Endometrial microvascular endothelial cells (primary cell): ENCODE measurements at regions not wholly inside any gene's neighbourhood (a gene's known extent, or its start where the extent isn't known, plus 50 kb on each side); places are given as distances from the start of the nearest gene placed in this dataset.

Experiments
- in situ Hi-C: cut with HindIII; loops from 2 replicates; pipeline ENCODE4 v1.10.0; 2017; ENCODE audit warnings: low sequenced_read_pairs, low pct_unique_long_range_greater_than_20kb; ENCODE audit errors: inconsistent ontology term

DNA sequence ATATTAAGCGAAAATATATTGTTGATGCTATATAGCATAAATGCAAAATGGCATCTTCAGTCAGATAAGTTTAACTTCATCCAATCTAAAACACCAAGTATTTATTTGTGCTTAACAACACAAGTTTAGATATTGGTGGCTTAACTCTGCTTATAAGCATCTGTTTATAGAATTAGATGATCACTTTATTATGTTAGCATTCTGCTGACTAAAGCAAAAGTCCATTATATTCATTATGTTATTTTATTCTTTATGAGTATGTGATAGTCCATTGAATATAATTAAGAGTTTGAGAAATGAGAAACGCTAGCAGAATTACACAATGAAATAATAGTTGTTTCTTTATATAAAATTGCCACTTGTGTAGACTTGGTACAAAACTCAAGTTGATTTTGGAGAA lies 401.2 kb upstream of the CDH7 start:
- in situ Hi-C loops, result no loop called here

DNA sequence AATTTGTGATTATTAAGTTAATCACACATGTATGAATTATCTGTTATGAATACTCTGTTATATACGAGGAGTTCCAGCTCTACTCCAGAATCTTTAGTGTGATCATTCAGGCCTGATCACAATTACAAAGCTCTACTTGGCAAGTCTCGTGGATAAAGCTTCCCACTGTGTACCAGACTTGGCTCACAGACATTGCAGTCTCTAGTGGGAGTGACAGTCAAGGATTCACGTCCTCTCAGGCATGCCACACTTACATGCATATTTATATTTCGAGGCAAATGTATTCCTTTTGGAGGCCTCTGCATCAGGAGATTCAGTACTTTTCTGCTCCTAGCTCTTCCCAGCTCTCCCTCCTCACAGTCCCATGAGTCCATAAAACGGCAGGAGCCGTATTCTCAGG lies 403.4 kb upstream of the CDH7 start:
- in situ Hi-C loops, result no loop called here

DNA sequence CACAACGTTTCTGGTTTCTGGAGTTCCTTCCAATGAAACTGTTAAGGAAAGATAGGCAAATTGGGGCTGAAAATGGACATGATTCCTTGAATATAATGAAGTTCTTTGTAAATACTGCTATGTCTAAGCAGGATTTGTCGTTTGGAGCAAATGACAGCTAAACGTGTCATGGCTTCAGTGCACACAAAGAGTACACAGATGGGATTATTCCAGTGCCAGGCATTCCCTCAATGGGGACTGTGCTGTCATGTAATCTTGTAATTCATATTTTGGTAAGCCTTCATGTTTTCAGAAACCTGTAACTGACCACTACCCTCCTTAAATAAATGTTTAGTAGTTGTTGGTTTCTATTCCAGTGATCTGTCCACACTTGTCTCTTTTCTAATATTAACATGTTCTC lies 404.7 kb upstream of the CDH7 start:
- in situ Hi-C loops, result no loop called here

DNA sequence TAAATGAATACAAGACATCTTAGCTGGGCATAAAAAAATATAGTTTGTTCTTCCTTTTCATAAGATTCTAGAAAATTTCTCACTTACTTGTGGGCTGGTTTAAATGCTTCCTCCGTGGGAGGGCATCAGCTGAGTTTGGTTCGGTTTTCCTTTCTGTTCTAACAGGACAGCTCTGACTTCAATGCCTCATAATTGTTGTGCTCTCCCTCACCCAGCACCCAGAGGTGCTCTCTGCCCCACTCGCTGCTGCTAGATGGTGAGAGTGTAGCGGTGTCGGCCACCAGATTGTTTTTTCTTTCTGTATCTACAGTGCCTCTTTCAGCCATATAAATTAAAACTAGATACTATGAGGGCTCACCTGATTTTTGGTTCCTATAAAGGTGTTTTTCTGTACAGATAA lies 407.2 kb upstream of the CDH7 start:
- in situ Hi-C loops, result no loop called here

DNA sequence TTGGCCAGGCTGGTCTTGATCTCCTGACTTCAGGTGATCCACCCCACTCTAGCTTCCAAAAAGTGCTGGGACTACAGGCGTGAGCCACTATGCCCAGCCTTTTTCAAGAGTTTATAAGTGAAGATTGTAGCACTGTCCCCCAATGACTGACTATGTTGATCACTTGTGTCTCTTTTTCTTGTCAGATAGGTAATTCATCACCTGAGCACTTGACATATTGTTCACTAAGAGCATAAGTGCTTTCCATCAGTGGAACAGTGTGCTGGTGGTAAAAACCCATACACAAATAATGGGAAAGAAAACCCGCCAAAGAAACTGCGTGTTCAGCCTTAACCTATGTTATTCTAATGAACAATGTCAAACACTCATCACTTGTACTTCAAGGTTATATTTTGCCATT lies 414.4 kb upstream of the CDH7 start:
- in situ Hi-C loops, result no loop called here

- in situ Hi-C loops, result no loop called here
These were observed 421.8 kb upstream of the CDH7 start for GRCh38 chr18:65329010-65329409.

DNA sequence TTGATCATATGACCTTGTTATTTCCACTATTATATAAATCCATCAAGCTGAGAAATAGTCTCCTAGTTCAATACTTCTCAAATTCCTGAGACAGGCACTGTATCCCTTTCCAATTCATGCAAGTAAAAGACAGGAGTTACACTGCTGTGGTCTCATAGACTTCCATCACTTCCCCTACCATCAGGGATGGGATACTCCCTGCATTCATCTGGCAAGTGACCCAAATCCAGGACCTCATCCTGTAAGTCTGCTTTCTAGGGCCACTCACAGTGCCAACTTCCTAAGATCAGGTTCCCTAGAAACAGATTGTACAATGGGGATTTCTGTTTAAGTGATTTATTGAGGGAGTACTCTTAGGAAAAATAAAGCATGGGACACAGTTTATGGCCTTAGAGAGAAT lies 424.0 kb upstream of the CDH7 start:
- in situ Hi-C loops, result no loop called here

DNA sequence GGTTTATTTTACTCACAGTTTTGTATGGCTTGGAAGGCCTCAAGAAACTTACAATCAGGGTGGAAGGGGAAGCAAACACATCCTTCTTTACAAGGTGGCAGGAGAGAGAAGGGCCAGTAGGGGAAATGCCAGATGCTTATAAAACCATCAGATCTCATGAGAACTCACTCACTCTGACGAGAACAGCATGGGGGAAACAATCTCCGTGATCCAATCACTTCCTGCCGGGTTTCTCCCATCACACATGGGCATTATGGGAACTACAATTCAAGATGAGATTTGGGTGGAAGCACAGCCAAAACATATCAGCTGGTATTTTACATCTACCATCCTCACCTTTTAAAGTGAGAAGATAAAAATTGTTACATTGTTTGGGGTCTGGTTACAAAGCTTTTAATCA lies 427.9 kb upstream of the CDH7 start:
- in situ Hi-C loops, result no loop called here

DNA sequence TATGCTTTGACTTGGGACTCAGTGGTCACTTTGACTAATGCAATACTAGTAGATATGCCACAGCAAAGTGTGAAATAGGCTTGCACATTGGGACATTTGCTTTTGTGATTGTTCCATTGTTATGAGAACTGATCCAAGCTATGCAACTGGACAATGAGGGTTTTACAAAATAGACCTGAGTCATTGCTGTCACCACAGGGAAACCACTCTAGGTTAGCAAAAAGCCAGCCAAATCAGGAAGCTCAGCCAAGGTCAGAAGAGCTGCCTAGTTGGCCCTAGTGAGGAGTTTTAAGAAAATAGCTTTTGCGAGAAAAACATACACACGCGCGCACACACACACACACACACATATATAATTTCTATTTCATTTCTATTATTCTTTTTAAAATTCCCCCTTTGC lies 452.4 kb upstream of the CDH7 start:
- in situ Hi-C loops, result no loop called here

GRCh38 chr18:65288908-65289307 lies 461.9 kb upstream of the CDH7 start:
- in situ Hi-C loops, result no loop called here

DNA sequence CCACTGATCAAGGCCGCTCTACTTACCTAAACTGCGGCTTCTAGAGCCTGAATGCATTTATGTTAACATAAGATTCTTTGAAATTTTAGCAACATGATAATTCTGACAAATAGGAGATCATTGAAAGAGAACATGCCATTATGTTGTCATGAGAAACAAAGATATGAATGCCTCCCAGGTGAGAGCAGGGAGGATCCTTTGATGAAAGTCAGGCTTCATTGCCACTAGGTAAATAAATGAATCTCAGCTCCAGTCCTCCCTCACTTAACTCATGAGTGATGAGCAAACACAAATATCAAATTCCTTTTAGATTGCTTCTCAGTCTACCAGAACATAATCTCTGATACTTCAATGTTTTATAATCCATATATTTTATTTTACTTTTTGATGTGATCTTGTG lies 463.2 kb upstream of the CDH7 start:
- in situ Hi-C loops, result no loop called here

GRCh38 chr18:65282096-65282495 lies 468.7 kb upstream of the CDH7 start:
- in situ Hi-C loops, result no loop called here

DNA sequence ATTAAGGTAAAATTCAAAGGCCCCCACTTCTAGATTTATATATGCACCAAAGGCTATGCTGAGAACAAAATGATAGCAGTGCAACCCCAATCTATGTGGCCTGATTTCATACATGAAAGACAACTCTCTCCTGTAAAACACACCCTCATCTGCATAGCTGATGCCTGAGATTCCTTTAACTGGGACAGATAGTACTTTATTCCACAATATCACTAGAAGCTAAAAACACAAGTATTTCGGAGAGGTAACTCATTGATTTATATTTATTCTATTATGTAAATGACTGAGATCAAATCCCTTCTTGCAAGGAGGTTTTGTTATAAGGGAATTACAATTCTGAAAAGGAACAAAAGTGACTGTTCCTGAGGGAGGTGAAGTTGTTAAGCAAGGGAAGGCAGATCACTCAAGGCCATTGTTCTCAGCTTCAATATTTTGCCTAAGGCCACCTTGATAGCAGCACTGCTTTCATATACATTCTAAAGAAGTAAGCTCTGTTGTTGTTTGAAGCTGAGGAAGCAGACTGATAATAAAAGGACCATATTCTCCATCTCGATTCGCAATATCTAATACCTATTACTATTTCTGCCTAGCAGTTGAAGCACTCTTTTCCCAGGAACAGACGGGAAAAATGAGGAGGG lies 471.0 kb upstream of the CDH7 start:
- in situ Hi-C loops, result no loop called here

DNA sequence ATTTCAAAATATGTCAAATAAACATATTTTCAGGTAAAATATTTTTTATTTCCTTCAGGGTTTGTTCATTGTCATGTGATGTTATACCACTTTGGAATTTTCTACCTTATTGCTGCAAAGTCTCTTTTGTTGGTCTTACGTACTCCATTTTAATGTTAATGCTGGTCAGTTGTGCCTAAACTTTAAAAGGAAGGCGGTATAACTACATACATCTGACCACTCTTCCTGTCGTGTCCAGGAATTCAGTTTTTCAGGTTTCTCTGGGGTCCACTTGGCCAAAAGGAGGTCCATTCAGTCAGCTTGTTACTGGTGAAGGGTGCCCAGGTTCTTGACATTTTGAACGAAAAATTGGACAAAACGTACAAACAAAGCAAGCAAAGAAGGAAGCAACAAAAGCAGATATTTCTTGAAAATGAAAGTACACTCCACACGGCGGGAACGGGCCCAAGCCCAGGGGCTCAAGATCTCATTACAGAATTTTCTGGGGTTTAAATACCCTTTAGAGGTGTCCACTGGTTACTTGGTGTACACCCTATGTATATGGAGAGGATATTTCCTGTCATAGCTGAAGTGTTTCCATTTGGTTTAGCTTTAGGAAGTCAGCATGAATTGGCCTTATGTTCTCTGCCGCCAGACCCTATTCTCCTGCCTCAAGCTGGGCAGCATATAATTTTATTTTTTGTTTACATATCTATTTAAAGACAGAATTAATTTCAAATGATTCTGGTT lies 471.7 kb upstream of the CDH7 start:
- in situ Hi-C loops, result no loop called here

GRCh38 chr18:65269375-65269774 lies 481.4 kb upstream of the CDH7 start:
- in situ Hi-C loops, result no loop called here

- in situ Hi-C loops, result no loop called here
These were observed 485.1 kb upstream of the CDH7 start for GRCh38 chr18:65265761-65266160.

- in situ Hi-C loops, result no loop called here
These were observed 490.8 kb upstream of the CDH7 start for GRCh38 chr18:65260030-65260429.

DNA sequence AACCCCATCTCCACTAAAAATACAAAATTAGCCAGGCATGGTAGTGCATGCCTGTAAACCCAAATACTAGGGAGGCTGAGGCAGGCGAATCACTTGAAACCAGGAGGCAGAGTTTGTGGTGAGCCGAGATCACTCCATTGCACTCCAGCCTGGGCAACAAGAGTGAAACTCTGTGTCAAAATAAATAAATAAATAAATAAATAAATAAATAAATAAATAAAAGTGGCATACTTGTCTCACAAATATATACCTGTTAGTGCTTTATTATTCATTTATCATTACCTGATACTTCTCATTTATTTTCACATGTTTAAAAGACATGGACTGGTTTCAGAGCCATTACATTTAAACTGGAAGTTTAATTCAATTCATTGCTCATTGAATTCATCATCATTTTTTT lies 491.4 kb upstream of the CDH7 start:
- in situ Hi-C loops, result no loop called here

DNA sequence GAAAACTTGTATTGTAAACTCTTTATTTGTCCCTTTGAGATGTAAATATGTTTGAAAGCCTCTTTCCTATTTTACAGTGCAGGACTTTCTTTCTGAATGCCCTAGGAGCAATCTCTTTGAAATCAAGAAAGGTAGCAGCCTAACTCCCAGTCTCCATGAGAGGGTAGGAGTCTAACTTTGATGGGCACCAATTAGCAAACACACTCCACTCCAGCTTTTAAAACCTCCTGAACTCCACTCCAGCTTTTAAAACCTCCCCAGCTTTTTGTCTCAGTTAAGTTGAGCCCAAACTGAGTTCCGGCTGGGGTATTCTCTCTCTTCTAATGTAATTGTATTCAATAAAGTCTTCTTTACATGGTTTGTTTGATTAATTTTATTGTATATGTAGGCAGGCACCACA lies 493.7 kb upstream of the CDH7 start:
- in situ Hi-C loops, result no loop called here

DNA sequence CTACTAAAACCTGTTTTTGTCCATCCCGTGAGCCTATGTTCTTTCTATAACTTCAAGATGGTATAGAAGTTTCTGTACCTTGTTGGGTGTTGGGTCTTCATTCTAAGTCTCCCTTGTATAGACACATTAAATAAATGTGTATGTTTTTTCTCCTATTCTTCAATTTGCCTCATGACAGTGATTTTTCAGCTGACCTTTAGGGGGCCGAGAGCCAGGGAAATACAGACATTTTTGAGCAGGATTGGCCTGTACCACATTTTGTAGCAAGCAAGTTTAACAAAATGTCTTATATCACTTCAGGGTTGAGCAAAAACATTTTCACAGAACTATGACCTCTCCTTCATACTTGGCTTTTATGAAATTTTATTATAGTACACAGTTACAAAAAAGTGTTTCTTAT lies 495.4 kb upstream of the CDH7 start:
- in situ Hi-C loops, result no loop called here

DNA sequence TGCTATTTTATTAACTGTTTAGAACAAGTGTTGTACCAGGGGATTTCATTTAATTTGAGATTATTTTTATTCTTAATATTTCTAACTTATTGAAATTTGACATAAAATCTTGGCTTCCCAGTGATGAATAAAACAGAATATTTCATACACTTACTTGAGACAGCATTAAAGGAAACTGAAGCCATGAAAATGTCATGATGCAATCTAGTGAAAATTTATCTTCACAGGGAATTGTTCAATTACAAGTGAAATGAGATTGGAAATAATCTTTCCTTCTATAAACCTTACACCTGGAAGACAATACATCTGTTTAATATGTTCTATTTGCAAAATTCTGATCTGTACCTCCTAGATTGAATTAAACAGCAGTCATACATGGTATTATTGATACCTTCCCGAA lies 511.0 kb upstream of the CDH7 start:
- in situ Hi-C loops, result no loop called here
